ENCODE measurements at regions not wholly inside any gene's neighbourhood (a gene's known extent, or its start where the extent isn't known, plus 50 kb on each side); places are given as distances from the start of the nearest gene placed in this dataset.
"Not testable (repeated sequence)": the region's sequence is repeated elsewhere in the genome, so short reads cannot be mapped to it uniquely, and the experiment has no call there.

GRCh38 chr9:28147923-28148597 lies 574.8 kb upstream of the C9orf72 start:
- intact Hi-C loops (cut with micrococcal nuclease); H3K4me1 ChIP-seq (ENCODE audit: control insufficient read depth, insufficient read depth, low read length); H3K36me3 Mint-ChIP-seq; H3K4me3 Mint-ChIP-seq; H3K36me3 ChIP-seq (ENCODE audit: control insufficient read depth, insufficient read depth, low read length); DNase-seq; H3K9me3 Mint-ChIP-seq; H3K27me3 ChIP-seq (ENCODE audit: control insufficient read depth, insufficient read depth, low read length); H3K4me1 Mint-ChIP-seq; H3K27ac ChIP-seq (ENCODE audit: low read length); ATAC-seq; H3K4me3 ChIP-seq (ENCODE audit: low read length); H3K27ac Mint-ChIP-seq; H3K27me3 Mint-ChIP-seq (ENCODE audit: low read depth in 2 of 2): not testable (repeated sequence)
- 94% methylated on average over 18 of the region's 18 CpGs for WGBS (ENCODE audit: insufficient coverage)
- H3K9me3 ChIP-seq (ENCODE audit: control insufficient read depth, insufficient read depth, low read length): peaks cover 14% of the 10 kb centered on the region

GRCh38 chr9:28149361-28150050 lies 576.2 kb upstream of the C9orf72 start:
- H3K27ac ChIP-seq (ENCODE audit: low read length); H3K36me3 ChIP-seq (ENCODE audit: control insufficient read depth, insufficient read depth, low read length); H3K4me3 ChIP-seq (ENCODE audit: low read length); H3K27ac Mint-ChIP-seq; H3K4me1 Mint-ChIP-seq; H3K27me3 Mint-ChIP-seq (ENCODE audit: low read depth in 2 of 2); H3K9me3 Mint-ChIP-seq; intact Hi-C loops (cut with micrococcal nuclease); ATAC-seq; H3K4me1 ChIP-seq (ENCODE audit: control insufficient read depth, insufficient read depth, low read length); H3K4me3 Mint-ChIP-seq; DNase-seq; H3K36me3 Mint-ChIP-seq; H3K27me3 ChIP-seq (ENCODE audit: control insufficient read depth, insufficient read depth, low read length): not testable (repeated sequence)
- WGBS (ENCODE audit: insufficient coverage): 87% methylated on average over 36 of the region's 36 CpGs
- H3K9me3 ChIP-seq (ENCODE audit: control insufficient read depth, insufficient read depth, low read length): peaks cover 14% of the 10 kb centered on the region

DNA sequence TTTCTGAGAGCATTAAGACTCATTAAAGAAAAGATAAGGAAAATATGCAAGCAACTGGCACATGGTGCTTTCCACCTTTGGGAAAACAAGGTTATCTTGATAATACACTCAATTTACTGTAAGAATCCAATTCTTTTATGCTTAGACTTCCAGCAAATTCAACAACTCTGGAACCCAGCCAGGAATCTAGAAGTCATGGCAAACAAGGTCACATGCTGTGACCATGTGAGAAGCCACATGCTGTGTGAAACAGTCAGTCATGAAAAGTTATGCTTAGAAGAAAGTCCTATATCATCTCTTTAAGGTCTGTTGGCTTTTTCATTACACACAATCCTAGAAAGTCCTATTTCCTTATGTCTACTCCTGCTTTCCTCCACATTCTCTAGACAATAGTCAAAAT lies 581.8 kb upstream of the C9orf72 start:
- H3K36me3 Mint-ChIP-seq: no peaks in the 10 kb centered on the region
- no peaks in the 10 kb centered on the region for H3K4me1 ChIP-seq (ENCODE audit: control insufficient read depth, insufficient read depth, low read length)
- H3K9me3 Mint-ChIP-seq: peaks cover 5 to 7% of the 10 kb centered on the region in 2 donors
- H3K27ac Mint-ChIP-seq: no peak overlapping the region
- intact Hi-C loops (cut with micrococcal nuclease): no loop called here
- no peak overlapping the region for H3K4me3 Mint-ChIP-seq
- ATAC-seq: no peak
- H3K4me1 Mint-ChIP-seq: no peaks in the 10 kb centered on the region
- H3K36me3 ChIP-seq (ENCODE audit: control insufficient read depth, insufficient read depth, low read length): no peaks in the 10 kb centered on the region
- no peak overlapping the region for H3K4me3 ChIP-seq (ENCODE audit: low read length)
- H3K27ac ChIP-seq (ENCODE audit: low read length): no peak overlapping the region
- H3K9me3 ChIP-seq (ENCODE audit: control insufficient read depth, insufficient read depth, low read length): peaks cover 8% of the 10 kb centered on the region
- no peak for DNase-seq
- TF ChIP-seq, protein P1, sequence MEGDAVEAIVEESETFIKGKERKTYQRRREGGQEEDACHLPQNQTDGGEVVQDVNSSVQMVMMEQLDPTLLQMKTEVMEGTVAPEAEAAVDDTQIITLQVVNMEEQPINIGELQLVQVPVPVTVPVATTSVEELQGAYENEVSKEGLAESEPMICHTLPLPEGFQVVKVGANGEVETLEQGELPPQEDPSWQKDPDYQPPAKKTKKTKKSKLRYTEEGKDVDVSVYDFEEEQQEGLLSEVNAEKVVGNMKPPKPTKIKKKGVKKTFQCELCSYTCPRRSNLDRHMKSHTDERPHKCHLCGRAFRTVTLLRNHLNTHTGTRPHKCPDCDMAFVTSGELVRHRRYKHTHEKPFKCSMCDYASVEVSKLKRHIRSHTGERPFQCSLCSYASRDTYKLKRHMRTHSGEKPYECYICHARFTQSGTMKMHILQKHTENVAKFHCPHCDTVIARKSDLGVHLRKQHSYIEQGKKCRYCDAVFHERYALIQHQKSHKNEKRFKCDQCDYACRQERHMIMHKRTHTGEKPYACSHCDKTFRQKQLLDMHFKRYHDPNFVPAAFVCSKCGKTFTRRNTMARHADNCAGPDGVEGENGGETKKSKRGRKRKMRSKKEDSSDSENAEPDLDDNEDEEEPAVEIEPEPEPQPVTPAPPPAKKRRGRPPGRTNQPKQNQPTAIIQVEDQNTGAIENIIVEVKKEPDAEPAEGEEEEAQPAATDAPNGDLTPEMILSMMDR (IDR thresholded peaks at IDR 0.05): no peak
- no peaks in the 10 kb centered on the region for H3K27me3 ChIP-seq (ENCODE audit: control insufficient read depth, insufficient read depth, low read length)
- H3K27me3 Mint-ChIP-seq (ENCODE audit: low read depth in 2 of 2): no peaks in the 10 kb centered on the region

DNA sequence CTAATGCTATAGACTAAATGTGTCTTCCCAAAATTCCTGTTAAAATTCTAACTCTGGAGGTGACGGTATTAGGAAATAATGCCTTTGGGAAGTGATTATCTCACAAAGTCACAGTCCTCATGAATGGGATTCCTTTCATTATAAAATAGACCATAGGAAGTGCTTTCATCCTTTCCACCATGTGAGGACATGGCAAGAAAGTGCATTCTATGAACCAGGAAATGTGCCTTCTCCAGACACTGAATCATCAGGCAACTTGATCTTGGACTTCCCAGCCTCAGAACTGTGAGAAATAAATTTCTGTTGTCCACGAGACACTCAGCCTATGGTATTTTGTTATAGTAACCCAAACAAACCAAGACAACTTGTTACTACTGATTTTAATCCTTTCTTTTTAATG lies 582.4 kb upstream of the C9orf72 start:
- Histone ChIP-seq H3K9me3 (ENCODE audit: control insufficient read depth, insufficient read depth, low read length) (peaks cover 7% of the 10 kb centered on the region), H3K4me3 (ENCODE audit: low read length) (no peak overlapping the region), H3K36me3 (ENCODE audit: control insufficient read depth, insufficient read depth, low read length) (no peaks in the 10 kb centered on the region), H3K27me3 (ENCODE audit: control insufficient read depth, insufficient read depth, low read length) (no peaks in the 10 kb centered on the region), H3K27ac (ENCODE audit: low read length) (no peak overlapping the region), H3K4me1 (ENCODE audit: control insufficient read depth, insufficient read depth, low read length) (no peaks in the 10 kb centered on the region)
- intact Hi-C loops (cut with micrococcal nuclease): no loop called here
- DNase-seq (no peak), ATAC-seq (no peak)
- H3K27me3 Mint-ChIP-seq (ENCODE audit: low read depth in 2 of 2): no peaks in the 10 kb centered on the region
- H3K36me3 Mint-ChIP-seq: peaks cover under 1% of the 10 kb centered on the region
- no peaks in the 10 kb centered on the region for H3K4me1 Mint-ChIP-seq
- 50% methylated on average over 1 of the region's 2 CpGs for whole genome bisulfite sequencing (ENCODE audit: insufficient coverage)
- H3K4me3 Mint-ChIP-seq: no peak overlapping the region
- peaks cover 7% of the 10 kb centered on the region in 2 donors for H3K9me3 Mint-ChIP-seq
- H3K27ac Mint-ChIP-seq: no peak overlapping the region
- TF ChIP-seq, protein P1 (IDR thresholded peaks at IDR 0.05): no peak
